HepG2 (cell line): ENCODE measurements at regions not wholly inside any gene's neighbourhood (a gene's known extent, or its start where the extent isn't known, plus 50 kb on each side); places are given as distances from the start of the nearest gene placed in this dataset.

Experiments used
- BHLHE40 ChIP-seq: IDR thresholded peaks from 2 replicates; pipeline ENCODE4 v1.6.1; 2011; ENCODE audit warnings: low read length, improper control_type of control experiment
- CHD2 ChIP-seq: IDR thresholded peaks from 2 replicates; pipeline ENCODE4 v1.6.1; 2011; ENCODE audit warnings: low read depth, low read length, improper control_type of control experiment
- FOSL2 ChIP-seq: sonication (generic); formaldehyde crosslinking; IDR thresholded peaks from 2 replicates; pipeline ENCODE4 v1.4.0; 2020; ENCODE audit warnings: missing genetic modification reagents
- HIVEP1 ChIP-seq: sonication (generic); formaldehyde crosslinking; IDR thresholded peaks from 2 replicates; pipeline ENCODE4 v1.4.0; 2020; ENCODE audit warnings: mild to moderate bottlenecking, missing genetic modification reagents
- POLR2A ChIP-seq, 2 experiments: IDR thresholded peaks; 2 replicates each; pipeline ENCODE4 v1.6.1; 2011; ENCODE audit warnings: low read depth in 2 of 2, low read length in 2 of 2, mild to moderate bottlenecking in 1 of 2, moderate library complexity in 1 of 2; ENCODE audit not compliant: insufficient read depth in 1 of 2
- SP1 ChIP-seq, 2 experiments: fragments of 450-650 bp in 1 of 2; sonication (generic) in 1 of 2; formaldehyde crosslinking in 1 of 2; IDR thresholded peaks; 2 replicates each; pipeline versions ENCODE4 v1.4.0 to v1.6.1; 2016 to 2020; ENCODE audit warnings: missing genetic modification reagents in 1 of 2
- TF ChIP-seq, protein P1 (sequence below): sonication (generic); formaldehyde crosslinking; IDR thresholded peaks from 2 replicates; pipeline ENCODE4 v1.4.0; 2020; ENCODE audit warnings: mild to moderate bottlenecking, missing genetic modification reagents
- TF ChIP-seq, protein P2 (sequence below): IDR thresholded peaks from 2 replicates; pipeline ENCODE4 v1.6.1; 2016
- TF ChIP-seq, protein P3 (sequence below): sonication (generic); formaldehyde crosslinking; IDR thresholded peaks from 2 replicates; pipeline ENCODE4 v1.5.0; 2020; ENCODE audit warnings: mild to moderate bottlenecking, missing genetic modification reagents, moderate library complexity
- TF ChIP-seq, protein P4 (sequence below): sonication (generic); formaldehyde crosslinking; IDR thresholded peaks from 2 replicates; pipeline ENCODE4 v1.9.0; 2021; ENCODE audit warnings: mild to moderate bottlenecking, missing genetic modification reagents

DNA sequence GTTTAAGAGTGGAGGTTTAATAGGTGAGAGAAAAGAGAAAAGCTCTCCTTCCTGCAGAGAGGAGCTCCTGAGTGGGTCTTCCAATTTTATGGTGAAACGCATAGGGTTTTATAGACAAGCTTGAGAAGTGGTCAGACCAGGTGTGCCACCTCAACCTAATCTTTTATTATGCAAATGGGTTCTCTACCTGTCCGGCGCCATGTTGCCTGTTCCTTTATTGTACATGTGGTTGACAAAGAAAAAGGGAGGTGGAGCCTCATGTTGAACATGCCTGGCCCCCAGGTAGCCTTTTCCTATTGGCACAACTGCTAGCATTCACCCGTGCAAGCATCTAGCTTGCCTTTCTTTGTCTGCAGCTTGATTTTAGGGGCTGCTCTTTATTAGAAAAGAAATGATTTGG lies 115.9 kb upstream of the F13A1 start:
- TF ChIP-seq, protein P1, sequence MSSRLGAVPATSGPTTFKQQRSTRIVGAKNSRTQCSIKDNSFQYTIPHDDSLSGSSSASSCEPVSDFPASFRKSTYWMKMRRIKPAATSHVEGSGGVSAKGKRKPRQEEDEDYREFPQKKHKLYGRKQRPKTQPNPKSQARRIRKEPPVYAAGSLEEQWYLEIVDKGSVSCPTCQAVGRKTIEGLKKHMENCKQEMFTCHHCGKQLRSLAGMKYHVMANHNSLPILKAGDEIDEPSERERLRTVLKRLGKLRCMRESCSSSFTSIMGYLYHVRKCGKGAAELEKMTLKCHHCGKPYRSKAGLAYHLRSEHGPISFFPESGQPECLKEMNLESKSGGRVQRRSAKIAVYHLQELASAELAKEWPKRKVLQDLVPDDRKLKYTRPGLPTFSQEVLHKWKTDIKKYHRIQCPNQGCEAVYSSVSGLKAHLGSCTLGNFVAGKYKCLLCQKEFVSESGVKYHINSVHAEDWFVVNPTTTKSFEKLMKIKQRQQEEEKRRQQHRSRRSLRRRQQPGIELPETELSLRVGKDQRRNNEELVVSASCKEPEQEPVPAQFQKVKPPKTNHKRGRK (CRISPR knock-in tag), result no peak
- TF ChIP-seq, protein P2, sequence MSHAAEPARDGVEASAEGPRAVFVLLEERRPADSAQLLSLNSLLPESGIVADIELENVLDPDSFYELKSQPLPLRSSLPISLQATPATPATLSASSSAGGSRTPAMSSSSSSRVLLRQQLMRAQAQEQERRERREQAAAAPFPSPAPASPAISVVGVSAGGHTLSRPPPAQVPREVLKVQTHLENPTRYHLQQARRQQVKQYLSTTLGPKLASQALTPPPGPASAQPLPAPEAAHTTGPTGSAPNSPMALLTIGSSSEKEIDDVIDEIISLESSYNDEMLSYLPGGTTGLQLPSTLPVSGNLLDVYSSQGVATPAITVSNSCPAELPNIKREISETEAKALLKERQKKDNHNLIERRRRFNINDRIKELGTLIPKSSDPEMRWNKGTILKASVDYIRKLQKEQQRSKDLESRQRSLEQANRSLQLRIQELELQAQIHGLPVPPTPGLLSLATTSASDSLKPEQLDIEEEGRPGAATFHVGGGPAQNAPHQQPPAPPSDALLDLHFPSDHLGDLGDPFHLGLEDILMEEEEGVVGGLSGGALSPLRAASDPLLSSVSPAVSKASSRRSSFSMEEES (CRISPR knock-in tag), result no peak
- no peak for TF ChIP-seq SP1 (IDR thresholded peaks at IDR 0.05)
- no peak for TF ChIP-seq SP1 (CRISPR knock-in tag; IDR thresholded peaks at IDR 0.05)
- TF ChIP-seq FOSL2 (CRISPR knock-in tag), result no peak
- TF ChIP-seq, protein P3, sequence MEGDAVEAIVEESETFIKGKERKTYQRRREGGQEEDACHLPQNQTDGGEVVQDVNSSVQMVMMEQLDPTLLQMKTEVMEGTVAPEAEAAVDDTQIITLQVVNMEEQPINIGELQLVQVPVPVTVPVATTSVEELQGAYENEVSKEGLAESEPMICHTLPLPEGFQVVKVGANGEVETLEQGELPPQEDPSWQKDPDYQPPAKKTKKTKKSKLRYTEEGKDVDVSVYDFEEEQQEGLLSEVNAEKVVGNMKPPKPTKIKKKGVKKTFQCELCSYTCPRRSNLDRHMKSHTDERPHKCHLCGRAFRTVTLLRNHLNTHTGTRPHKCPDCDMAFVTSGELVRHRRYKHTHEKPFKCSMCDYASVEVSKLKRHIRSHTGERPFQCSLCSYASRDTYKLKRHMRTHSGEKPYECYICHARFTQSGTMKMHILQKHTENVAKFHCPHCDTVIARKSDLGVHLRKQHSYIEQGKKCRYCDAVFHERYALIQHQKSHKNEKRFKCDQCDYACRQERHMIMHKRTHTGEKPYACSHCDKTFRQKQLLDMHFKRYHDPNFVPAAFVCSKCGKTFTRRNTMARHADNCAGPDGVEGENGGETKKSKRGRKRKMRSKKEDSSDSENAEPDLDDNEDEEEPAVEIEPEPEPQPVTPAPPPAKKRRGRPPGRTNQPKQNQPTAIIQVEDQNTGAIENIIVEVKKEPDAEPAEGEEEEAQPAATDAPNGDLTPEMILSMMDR (CRISPR knock-in tag), result no peak
- no peak for TF ChIP-seq BHLHE40
- no peak for TF ChIP-seq CHD2
- TF ChIP-seq POLR2A (IDR thresholded peaks at IDR 0.05; ENCODE audit: insufficient read depth in 1 of 2, low read depth in 2 of 2, low read length in 2 of 2), result no peak
- TF ChIP-seq HIVEP1 (CRISPR knock-in tag), result no peak
- TF ChIP-seq, protein P4, sequence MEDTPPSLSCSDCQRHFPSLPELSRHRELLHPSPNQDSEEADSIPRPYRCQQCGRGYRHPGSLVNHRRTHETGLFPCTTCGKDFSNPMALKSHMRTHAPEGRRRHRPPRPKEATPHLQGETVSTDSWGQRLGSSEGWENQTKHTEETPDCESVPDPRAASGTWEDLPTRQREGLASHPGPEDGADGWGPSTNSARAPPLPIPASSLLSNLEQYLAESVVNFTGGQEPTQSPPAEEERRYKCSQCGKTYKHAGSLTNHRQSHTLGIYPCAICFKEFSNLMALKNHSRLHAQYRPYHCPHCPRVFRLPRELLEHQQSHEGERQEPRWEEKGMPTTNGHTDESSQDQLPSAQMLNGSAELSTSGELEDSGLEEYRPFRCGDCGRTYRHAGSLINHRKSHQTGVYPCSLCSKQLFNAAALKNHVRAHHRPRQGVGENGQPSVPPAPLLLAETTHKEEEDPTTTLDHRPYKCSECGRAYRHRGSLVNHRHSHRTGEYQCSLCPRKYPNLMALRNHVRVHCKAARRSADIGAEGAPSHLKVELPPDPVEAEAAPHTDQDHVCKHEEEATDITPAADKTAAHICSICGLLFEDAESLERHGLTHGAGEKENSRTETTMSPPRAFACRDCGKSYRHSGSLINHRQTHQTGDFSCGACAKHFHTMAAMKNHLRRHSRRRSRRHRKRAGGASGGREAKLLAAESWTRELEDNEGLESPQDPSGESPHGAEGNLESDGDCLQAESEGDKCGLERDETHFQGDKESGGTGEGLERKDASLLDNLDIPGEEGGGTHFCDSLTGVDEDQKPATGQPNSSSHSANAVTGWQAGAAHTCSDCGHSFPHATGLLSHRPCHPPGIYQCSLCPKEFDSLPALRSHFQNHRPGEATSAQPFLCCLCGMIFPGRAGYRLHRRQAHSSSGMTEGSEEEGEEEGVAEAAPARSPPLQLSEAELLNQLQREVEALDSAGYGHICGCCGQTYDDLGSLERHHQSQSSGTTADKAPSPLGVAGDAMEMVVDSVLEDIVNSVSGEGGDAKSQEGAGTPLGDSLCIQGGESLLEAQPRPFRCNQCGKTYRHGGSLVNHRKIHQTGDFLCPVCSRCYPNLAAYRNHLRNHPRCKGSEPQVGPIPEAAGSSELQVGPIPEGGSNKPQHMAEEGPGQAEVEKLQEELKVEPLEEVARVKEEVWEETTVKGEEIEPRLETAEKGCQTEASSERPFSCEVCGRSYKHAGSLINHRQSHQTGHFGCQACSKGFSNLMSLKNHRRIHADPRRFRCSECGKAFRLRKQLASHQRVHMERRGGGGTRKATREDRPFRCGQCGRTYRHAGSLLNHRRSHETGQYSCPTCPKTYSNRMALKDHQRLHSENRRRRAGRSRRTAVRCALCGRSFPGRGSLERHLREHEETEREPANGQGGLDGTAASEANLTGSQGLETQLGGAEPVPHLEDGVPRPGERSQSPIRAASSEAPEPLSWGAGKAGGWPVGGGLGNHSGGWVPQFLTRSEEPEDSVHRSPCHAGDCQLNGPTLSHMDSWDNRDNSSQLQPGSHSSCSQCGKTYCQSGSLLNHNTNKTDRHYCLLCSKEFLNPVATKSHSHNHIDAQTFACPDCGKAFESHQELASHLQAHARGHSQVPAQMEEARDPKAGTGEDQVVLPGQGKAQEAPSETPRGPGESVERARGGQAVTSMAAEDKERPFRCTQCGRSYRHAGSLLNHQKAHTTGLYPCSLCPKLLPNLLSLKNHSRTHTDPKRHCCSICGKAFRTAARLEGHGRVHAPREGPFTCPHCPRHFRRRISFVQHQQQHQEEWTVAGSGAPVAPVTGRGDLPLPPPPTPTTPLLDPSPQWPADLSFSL (CRISPR knock-in tag), result no peak
